Activated gamma-delta T cell treated with Interleukin-2 at 50 U/mL for 16 hours (primary cell): ENCODE measurements at regions not wholly inside any gene's neighbourhood (a gene's known extent, or its start where the extent isn't known, plus 50 kb on each side); places are given as distances from the start of the nearest gene placed in this dataset.
"Not testable (repeated sequence)": the region's sequence is repeated elsewhere in the genome, so short reads cannot be mapped to it uniquely, and the experiment has no call there.

Source experiments
- DNase-seq: peaks from one replicate; pipeline ENCODE4 v3.0.0-alpha.2; 2020

DNA sequence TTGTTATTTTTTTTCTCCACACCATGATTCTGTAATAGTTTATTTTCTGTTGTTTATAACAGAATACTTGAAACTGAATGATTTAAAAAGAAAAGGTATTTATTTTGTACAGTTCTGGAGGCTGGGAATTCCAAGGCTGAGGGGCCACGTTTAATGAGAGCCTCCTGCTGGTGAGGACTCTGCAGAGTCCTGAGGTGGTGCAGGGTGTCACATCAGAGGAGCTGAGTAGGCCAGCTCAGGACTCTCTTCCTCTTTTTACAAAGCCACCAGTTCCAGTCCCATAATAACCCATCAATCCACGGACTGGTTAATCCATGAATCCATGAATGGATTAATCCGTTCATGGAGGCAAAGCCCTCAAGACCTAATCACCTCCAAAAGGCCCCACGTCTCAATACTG, 71.6 kb downstream of the TFAP2A start:
- DNase-seq = no peak

DNA sequence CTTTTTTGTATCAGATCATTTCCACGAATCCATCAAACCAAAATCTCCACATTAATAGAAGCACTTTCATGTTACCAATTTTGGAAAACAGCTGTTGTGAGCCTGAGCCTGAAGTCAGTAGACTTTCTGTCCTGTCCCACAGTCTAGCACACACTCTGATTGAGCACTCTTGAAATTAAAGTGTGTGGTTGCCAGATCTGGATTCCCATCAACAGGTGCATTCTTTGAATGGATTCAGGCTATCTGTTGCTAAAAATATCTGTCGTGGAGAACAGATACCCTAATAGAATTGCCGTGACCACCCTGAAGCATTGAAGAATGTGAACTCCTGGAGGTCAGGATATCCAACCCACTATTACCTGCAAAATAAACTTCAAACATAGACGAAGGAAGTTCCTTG, 73.3 kb downstream of the TFAP2A start:
- DNase-seq = no peak

DNA sequence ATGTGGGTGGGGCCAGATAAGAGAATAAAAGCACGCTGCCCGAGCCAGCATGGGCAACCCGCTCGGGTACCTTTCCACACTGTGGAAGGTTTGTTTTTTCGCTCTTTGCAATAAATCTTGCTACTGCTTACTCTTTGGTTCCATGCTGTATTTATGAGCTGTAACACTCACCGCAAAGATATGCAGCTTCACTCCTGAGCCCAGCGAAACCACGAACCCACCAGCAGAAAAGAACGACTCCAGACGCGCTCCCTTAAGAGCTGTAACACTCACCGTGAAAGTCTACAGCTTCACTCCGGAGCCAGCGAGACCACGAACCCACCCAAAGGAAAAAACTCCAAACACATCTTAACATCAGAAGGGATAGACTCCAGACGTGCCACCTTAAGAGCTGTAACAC, 76.7 kb downstream of the TFAP2A start:
- no peak for DNase-seq

DNA sequence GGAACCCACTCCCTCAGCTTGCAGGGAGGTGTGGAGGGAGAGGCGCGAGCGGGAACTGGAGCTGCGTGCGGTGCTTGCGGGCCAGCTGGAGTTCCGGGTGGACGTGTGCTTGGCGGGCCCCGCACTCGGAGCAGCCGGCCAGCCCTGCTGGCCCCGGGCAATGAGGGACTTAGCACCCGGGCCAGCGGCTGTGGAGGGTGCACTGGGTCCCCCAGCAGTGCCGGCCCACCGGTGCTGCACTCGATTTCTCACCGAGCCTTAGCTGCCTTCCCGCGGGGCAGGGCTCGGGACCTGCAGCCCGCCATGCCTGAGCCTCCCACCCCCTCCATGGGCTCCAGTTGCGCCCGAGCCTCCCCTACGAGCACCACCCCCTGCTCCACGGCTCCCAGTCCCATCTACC, 77.5 kb downstream of the TFAP2A start:
- DNase-seq = not testable (repeated sequence)

DNA sequence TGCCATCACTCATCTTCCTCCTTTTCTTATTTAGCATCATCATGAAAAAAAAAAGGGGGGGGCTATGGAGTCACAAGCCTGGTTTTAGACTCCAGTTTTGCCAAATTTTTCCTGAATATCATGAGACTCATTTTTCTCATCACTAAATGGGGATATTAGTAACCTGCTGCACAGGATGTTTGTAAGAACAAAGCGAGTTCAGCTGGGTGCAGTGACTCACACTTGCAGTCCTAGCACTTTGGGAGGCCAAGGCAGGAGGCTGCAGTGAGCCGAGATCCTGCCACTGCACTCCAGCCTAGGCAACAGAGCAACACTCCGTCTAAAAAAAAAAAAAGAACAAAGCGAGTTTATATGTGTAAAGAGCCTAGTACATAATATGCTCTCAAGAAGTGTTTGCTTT, 82.8 kb downstream of the TFAP2A start:
- DNase-seq = no peak

DNA sequence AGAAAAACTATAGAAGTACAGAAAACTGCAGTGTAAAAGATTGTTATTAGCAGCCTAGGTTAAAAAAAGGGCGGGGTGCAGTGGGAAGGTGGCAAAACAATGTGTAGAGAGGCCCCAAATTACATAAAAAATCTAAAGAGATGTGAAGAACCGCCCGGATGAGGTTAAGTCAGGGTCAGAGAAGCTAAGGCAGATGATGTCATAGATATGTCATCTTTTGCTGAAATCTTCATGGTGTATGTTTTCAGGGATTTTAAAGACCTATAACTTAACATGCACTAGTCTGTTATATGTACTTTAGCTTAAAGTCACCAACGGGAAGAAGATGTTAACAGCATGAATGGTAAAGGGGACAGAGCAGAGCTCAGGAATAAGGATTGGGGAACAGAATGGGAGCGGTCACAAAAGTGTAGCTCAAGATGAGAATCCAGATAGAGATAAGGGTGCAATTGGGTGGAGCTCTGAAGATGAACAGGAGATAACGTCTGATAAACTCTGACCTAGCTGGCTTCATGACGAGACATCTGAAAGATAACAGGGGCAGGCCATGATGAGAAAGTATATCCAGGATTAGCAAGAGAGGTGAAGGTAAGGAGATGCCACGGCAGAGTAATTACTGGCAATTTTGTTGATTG, 83.4 kb downstream of the TFAP2A start:
- DNase-seq = no peak

DNA sequence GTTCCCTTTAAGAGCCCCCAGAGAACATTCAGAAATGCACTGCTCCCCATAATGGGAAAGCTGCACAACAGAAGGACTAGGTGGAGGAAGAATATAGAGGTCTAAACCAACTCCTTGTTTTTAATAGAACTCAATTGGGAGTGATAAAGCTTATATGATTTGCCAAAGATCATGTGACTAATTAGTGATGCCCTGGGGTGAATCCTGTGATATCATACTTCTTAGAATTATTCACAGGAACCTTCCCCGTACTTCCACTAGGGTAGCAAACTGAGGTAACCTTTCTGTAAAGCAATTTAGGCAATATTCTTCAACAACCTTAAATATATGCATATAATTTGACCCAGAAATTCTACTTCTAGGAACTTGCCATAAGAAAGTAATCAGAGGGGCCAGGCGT, 84.4 kb downstream of the TFAP2A start:
- DNase-seq = no peak

DNA sequence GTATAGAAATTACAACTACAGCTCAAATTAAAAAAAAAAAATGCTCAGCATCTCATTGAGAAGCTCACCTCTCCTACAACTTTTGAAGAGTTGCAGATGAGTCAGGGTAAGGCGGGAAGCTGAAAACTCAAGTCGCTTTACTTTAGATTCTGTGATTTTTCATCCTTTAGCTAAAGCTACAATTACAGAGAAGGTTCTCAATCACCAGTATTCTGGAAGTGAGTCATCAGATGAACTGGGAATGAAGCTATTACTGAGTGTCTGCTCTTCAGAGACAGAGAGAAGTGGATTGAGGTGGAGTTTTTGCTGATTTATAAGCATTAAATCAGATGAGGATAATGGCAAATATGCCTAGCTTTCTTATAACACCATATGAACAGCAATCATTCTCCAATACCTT, 91.9 kb downstream of the TFAP2A start:
- DNase-seq = no peak

DNA sequence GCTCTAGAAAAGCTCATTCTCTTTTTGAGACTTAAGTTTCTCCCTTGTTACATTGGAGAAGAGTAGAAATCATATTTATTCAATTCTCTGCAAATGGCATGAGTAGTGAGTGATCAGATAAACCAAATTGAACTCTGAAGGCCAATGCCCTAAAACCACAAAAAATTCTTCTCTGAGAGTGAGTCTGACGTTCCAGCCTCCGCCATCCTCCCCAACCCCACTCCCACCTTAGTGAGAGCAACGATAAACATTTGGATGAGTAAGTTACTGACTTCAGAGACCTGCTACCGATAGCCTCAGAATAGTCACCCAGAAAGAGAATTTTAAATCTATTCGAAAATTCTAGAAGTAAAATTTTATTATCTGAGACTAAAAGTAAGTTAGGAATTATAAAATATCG, 94.6 kb downstream of the TFAP2A start:
- no peak for DNase-seq

DNA sequence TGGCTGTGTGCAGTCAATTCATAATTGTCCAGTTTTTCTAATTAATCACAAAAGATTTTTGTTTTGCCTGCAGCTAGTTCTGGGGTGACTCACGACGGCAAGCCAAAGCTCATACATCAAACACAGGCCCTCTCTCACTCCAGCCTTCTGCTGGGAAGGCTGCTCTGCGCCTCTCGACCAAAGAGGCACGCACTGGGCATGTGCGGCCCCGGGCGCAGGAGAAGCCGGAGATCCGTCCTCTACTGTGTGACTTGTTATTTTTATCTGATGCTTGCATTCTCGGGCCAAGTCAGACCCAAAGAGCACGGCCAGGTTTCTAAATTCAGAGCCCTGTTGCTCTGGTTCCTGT, 98.5 kb downstream of the TFAP2A start:
- no peak for DNase-seq

DNA sequence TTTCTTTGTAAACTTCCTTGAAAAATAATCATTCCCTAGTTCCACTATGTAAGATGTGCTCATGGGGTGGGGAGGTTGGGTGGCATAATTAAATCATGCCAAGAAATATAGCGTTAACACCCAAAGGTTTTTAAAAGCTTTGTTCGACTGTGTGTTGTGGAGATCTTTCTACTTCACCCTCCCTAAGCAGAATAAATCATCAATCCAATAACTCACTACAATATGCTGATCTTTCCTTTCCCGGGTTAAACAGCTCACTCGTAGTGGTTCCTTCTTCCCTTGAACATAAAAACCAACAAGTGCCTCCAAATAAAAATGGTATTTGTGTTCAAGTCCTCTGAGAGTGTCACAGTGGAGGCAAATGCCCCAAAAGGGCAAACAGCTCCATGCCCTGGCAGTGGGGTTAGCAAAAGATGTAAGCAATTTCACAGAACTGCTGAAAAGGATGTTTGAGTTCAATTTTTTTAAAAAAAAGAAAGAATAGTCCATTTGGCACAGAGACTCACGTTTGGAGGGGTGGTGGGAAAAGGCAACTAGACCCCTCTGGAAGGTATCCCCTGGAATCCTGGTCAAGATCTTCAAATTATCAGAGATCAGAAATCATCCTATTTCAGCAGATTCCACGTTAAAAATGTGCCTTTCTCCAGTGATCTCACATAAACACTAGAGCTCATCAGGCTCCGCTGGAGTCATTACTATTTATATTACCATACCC, 99.1 kb downstream of the TFAP2A start:
- no peak for DNase-seq

DNA sequence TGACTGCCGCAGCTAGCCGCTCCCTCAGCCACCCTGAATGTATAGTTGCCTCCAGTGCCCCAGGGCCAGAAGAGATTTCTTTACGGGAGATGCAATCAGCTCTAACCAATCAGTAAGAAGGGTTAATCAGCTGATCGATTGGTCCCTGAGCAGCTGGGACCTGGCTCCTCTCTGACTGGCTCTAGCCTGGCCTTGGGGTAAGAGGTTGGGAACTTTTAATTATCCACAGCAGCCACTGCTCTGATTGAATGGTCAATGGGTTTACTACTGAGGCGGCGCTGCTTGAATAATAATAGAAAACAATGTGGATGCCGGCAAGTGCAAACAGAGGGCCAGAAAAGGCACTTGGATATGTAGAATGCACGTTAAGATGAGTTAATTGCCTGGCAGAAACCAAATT, 99.8 kb downstream of the TFAP2A start:
- no peak for DNase-seq

DNA sequence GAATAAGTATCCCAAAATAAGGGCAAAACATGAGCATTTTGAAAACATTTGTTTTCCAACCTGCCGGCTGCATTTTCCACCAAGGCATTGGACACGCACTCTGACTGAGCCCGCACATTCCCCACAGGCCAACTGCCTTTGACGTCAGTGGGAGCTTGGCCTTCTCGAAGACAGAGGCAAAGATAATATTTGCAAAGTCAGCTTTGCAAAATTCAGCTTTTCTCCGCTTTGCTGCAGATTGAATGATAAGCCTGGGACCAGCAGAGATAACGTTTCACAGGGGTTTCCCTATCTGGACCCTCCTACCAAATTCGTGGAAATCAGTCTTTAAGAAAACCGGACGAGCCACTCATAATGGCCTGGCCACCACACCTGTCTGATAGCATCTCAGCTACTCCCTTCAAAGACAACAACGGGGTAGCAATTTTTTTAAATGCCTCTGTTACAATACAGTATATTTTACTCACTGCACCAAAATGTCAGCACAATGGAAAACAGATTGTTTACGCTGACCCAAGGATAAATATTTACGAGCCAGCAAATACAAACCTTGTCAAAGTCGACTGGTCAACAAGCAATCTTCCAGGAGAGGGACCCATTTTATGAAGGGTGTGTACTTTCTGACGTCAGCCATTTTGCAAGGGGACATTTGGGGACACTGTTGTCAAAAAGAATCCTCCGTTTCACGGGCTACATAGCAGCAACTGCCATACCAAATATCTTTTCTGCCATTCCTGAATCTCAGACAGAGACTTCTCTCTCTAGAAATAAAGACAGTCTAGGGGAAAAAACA, 100.5 kb downstream of the TFAP2A start:
- no peak for DNase-seq

DNA sequence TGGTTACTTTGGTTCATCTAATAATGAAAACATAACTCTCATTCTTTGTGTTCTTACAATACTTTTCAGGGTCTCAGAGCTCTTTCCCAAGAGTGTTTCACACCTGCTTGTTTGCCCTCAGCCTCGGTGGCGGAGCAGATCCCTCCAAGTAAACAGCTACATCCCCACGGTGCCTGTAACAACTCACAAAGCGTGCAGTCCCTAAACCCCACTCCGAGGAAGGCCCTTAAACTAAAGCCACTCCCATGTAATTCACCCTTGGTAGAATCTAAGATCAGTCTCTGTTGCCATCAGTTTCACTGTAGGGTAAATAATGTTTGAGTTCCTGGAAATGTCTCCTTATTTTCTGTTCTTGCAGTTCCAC, 101.1 kb downstream of the TFAP2A start:
- DNase-seq = no peak

DNA sequence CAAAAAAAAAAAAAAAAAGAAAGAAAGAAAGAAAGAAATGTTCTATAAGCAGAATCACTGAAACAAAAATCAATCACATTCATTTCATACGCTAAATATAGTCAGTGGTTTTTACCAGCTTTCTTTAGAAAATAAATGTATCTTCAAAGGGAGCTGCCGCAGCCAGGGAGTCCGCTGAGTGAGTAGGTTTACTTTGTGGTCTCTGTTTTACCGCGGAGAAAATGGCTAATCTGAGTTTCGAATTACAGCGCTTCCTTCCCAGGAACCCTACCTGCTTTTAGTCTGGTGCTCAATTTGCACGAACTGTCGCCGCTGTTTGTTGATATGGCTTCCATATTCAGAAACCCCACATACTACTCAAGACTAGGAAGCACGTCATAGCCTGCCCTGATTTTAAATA, 102.4 kb downstream of the TFAP2A start:
- DNase-seq = no peak

DNA sequence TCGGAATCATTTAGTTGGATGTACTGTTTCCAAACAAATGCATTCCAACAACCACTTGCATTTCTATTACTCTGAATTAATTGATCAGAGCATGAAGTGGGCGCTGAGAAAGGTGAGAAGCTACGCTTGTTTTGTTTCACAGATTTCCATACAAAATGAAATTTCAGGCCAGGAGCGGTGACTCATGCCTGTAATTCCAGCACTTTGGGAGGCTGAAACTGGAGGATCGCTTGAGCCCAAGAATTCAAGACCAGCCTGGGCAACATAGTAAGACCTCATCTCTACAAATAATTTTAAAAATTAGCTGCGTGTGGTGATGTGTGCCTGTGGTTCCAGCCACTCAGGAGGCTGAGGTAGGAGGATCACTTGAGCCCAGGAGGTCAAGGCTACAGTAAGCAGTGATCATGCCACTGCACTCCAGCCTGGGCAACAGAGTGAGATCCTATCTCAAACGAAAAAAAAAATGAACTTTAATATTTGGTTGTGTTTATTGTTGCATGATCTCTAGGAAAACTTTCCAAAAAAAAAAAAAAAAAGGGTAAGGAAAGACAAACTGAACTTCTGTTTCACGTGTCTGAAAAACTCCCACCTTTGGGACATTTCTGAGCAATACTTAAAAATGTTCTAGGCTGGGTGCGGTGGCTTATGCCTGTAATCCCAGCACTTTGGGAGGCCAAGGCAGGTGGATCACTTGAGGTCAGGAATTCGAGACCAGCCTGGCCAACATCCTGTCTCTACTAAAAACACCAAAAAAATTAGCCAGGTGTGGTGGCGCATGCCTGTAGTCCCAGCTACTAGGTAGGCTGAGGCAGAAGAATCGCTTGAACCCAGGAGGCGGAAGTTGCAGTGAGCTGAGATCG, 103.1 kb downstream of the TFAP2A start:
- DNase-seq = not testable (repeated sequence)

DNA sequence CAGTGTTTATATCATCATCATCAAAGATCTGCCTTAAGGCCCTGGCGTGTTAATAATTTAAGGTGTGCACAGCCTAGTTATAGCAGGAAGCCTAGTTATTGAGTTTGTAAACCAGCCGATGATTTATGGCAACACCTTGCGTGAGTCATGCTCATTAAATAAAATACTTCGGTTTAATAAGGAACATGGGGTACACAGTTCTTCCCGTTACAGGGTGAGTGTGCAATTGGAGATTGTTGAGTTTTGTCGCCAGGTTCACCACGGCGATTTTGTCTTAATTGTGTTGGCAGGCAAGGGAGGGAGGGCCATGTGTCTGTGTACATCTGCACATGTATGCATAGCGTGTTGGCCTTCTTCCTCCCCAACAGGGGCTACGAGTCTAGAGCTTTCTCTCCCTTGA, 104.0 kb downstream of the TFAP2A start:
- DNase-seq = no peak

DNA sequence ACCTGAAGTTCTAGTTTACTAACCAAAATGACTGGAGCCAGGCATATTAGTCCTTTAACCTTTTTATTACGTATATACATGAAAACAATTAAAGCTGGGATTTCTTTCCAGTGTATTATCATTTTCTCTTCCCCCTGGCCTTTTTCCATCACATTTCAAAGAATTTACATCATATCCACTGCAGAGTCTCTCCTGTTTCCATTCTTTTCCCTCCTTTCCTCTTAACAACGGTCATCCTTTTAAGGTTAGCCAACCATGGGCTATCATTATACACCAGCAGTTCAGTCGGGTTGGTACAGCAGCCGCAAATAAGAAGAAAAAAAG, 104.6 kb downstream of the TFAP2A start:
- no peak for DNase-seq

DNA sequence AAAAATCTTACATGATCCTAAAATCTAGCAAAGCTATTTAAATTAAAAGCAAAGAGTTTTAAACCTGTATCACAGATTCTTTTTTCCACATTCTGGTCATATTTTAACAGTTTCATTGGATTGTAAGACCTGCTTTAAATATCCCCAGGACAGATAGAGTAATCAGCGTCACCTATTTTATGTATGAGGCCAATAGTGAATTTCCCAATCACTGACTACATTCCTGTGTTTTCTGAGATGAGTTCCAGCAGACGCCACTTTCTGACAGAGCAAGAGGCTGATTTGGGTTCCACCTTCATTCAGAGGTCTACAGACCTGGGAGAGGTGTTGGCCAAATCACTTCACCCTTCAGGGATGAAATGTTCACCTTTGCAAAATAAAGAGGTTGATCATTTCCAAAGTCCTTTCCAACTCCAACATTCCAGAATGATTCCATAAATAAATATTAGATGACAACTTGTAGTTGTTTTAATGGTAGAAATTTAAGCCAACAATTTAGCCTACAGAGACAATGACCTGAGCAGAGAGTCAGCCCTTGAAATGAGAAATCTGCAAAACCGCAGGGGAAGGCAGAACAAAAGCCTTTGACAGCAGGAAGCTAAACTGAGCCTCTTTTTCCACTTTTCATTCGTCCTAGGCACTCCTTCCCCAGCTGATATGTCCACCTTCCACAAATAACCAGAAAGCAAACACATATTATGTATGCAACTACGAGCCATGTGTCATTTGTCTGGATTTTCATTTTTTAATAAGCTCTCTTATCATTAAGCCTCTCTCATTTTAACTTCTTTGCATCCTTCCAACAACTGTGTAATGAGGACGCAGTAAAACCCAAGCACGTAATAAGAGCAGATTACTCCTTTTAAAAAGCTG, 105.2 kb downstream of the TFAP2A start:
- DNase-seq = no peak

DNA sequence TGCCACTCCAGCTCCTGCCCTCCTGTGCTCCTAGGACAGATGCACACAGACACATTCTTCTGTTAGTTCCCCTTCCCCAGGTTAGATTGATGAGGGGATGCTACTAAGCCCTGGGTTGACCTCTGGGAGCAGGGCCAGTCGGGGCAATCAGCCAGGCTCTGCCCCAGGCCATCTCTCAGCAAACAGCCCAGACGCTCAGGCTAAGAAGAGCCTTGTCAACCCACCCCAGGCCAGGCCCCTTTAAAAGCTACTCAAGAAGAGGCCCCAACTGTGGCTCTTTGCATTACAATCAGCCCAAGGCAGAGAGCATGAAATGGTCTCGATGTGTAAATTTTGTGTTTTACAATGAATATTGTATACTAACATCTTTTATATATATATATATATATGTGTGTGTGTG, 107.4 kb downstream of the TFAP2A start:
- no peak for DNase-seq

DNA sequence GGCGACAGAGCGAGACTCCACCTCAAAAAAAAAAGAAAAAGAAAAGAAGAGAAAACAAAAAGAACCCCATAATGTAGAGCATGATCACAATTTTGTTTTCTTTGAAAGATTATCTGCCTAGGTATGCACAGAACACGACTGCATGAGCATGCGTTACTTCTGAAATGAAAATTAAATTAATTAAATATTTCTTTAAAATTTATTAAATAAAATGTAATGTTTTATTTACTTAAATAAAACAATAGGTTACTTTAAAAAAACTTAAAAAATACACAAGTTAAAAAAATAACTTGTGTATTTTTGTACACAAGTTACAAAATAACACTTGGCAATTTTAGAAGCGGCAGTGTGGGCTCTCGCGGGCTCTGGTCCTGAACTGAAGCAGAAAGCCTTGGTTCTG, 107.8 kb downstream of the TFAP2A start:
- DNase-seq = no peak

DNA sequence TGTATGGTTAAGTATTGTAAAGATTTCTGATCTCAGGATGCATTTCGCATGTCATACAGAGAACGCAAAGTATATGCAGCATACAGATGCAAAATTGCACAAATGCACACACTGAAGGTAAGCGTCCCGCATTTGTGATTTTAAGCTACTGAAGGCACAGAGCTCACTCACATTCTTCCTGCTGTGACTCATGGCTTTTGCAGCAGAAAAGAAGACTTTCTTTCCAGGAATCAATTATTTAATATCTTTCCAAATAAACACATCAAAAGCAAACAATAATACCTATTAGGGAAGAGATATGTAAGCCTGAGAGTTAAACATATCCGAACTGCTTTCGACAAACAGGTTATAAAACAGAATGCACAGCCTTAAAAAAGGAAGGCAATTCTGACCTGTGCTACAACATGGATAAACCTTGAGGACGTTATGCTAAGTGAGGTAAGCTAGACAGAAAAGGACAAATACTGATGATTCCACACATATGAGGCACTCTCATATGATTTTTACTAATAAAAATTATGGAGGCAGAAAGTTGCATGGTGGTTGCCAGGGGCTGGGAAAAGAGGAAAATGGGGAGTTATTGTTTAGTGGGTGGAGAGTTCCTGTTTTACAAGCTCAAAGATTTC, 109.0 kb downstream of the TFAP2A start:
- no peak for DNase-seq
